GM21786 (cell line): ENCODE measurements at regions not wholly inside any gene's neighbourhood (a gene's known extent, or its start where the extent isn't known, plus 50 kb on each side); places are given as distances from the start of the nearest gene placed in this dataset.
"Not testable (repeated sequence)": the region's sequence is repeated elsewhere in the genome, so short reads cannot be mapped to it uniquely, and the experiment has no call there.

ENCODE experiments used
- ATAC-seq: cut with Tn5 transposase; IDR thresholded peaks from one replicate; pipeline ENCODE4 v1.9.1; 2021; ENCODE audit not compliant: unreplicated experiment

DNA sequence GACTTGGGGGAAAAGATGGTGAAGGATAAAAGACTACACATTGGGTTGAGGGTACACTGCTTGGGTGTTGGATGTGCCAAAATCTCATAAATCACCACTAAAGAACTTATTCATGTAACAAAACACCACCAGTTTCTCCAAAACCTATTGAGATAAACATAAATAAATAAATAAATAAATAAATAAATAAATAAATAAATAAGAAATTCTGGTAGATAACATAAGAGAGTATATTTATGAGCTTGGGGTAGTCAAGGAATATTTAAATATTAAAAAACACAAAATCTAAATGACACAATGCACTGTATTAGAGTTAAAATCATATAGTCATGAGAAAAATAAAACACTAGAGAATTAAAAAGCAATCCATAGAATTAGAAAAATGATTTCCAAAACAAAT, 333.5 kb upstream of the NRG3 start:
- ATAC-seq, result no peak

DNA sequence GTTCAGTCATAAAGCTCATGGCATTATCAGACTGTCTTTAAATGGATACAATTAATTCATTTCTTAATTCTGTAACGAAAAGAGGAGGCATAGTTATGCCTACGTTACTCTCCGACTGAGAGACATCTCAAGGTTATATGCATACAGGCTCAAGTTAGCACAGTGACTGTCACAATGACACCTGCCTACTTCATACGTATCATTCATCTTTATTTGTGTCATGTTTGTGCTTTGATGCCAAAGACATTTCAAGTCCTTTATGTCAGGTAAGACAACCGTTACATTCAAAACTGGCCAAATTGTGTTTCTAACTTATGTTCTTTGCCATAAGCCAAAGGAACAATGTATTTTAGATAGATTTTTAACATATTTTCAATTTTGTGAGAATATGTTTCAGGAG, 328.8 kb upstream of the NRG3 start:
- ATAC-seq, result no peak

DNA sequence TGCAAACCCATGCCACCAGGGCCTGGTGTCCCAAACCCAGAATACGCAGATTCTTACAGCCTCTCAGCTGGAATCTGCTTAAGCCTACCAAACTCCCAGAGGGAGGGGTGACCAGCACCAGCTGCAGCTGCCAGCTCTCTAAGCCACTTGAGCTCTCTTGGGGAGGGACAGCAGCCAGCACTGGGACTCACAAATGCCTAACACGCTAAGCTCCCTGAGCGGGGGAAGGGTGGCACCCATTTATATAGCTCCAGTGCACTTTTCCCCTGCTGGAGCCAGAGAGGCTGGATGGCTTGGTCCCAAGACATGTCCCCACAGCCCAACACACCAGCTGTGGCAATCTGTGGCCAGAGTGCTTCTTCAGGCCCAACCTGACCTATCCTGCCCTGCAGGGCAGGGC, 326.8 kb upstream of the NRG3 start:
- no peak for ATAC-seq

DNA sequence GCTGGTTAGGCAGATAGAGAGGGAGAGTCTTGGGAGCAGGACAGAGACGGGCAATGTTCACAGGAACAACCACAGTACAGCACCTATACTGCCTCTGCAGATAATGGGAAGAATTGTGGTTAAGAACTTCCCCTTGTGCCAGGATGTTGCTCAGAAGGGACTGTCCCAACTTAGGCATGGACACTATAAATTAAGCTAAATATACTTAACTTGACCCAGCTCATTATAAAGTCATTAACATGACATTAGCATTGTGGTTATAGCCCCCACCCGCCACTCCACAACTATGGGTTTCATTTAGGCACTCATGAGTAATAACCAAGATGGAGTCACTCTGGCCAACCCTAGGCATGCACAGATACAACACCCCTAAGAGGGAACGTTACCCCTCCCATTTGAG, 310.9 kb upstream of the NRG3 start:
- no peak for ATAC-seq

DNA sequence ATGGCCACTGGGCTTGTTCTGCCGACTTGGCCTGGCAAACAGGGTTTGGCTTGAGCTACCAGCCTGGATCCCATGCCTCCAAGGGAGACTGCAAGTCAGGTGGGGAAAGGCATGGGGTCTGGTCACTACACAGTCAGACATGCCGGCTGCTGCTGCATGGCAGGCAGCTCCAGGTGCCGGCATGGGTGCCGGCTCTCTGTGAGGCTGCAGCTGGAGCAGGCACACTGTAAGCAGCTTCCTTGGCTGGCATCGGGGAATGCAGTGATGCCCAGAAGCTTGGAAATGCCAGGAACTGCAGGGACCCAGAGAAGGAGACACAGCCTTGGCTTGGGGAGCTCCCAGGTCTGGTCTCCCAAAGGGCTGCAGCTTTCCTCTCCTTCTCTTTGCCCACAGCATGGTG, 305.5 kb upstream of the NRG3 start:
- no peak for ATAC-seq

DNA sequence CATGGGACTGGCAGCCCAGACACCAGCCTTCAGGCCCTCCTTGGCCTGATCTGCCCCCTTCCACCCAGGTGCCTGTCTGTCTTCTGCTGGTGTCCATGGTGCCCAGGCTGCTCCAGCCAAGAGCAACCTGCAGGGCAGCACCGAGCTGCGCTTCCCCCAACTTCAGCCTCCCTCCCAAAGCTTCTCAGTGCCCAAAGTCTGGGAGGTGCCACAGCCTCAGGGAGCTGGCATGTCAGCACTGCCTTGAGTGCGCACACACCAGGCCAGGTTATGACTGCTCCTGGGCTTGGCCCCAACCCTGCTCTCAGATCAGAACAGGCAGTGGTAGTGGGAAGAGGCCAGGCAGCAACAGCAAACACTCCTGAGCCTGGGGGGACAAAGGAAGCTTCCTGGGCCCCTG, 304.6 kb upstream of the NRG3 start:
- no peak for ATAC-seq

DNA sequence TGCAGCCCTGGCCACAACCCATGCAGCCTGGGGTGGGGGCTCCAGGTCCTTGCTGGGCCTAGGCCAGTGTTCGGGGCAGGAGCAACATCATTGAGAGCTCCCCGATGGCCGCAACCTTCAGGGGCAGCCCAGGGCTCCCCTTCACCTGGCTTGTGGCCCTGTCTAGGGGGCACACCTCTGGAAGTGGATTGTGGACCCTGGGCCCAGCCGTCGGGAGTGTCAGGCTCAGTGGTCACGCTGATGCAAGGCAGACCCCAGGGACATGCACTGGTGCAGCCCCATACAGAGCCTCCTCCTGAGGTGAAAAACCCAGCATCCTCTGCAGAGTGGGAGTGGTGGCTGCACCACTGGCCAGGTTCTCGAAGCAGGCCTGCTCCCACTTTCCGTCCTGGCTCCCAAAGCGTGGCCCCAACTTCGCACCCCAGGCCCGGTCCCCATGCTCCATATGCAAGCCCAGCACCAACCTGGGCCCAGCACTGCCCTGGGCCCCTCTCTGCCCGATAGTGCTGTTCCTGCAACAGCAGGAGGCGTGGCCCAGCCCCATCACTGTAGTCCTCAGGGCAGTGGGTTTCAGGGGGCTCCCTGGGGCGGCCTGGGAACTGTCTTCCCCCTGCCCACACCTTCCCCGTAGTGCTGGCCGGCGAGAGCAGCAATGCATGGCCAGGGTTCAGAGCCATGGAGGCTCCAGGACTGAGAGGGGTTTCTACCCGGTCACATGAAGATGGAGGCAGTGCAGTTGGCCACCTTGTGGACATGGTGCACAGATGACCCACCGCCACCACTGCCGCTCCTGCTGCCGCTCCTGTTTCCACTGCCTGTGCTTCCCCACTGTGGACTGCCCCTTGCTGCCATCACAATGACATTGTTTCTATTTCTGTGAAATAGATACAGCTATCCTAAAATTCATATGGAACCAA, 303.9 kb upstream of the NRG3 start:
- ATAC-seq, result no peak

DNA sequence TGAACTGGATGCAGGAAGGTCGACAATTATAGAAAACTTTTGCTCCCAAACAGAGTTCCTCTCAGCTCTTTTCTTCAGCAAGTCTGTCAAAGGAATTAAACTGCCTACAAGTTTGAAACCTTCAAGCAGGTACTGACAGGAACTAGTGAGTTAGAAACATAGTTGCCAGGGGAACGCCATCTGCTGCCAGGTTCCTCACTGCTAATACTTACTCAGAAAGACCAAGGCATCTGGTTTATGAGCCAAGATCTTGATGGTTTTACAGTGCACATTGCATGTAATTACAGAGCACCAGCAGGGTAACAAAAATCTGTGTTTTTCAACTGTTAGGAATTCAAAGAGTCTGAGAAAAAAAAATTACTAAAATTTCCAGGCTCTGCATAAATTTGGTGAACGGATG, 300.0 kb upstream of the NRG3 start:
- ATAC-seq, result no peak

DNA sequence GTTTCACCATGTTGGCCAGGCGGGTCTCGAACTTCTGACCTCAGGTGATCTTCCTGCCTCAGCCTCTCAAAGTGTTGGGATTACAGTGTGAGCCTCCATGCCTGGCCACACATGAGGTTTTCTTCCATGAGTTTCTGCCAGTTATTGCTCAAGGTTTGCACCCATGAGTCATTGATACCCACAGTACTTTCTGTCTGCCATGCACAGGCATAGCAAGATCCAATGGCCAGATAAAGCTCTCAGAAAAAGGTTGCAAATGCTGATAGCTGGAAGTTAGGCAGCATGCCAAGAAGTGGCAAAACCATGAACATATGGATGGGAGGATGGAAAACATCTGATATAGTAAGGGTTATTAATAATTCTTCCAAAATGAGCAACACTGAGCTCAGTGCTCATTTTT, 298.7 kb upstream of the NRG3 start:
- no peak for ATAC-seq

DNA sequence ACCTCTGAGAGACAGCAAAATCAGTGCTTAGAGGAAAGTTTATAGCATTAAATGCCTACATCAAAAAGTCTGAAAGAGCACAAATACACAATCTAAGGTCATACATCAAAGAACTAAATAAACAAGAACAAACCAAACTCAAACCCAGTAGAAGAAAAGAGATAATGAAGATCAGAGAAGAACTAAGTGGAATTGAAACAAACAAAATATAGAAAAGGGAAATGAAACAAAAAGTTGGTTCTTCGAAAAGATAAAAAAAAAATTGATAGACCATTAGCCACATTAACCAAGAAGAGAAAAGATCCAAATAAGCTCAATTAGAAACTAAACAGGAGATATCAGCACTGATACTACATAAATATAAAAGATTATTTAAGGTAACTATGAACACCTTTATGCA, 280.0 kb upstream of the NRG3 start:
- no peak for ATAC-seq

DNA sequence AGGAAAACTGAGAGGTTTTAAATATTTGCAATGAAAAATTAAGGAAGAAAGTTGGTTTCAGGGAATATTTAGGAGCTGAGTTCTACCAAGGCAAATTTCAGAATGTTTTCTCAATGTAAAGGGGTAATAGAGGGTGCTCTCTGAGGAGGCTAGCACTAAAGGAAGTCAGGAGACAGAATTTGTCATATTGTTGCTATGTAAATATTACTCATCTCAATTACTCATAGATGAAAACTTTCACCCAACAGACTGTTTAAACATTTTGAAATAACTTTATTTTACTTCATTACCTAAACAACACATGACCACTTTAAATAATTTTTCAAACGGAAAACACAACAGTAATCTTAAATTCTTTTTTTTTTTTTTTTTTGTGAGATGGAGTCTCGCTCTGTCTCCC, 274.8 kb upstream of the NRG3 start:
- no peak for ATAC-seq

DNA sequence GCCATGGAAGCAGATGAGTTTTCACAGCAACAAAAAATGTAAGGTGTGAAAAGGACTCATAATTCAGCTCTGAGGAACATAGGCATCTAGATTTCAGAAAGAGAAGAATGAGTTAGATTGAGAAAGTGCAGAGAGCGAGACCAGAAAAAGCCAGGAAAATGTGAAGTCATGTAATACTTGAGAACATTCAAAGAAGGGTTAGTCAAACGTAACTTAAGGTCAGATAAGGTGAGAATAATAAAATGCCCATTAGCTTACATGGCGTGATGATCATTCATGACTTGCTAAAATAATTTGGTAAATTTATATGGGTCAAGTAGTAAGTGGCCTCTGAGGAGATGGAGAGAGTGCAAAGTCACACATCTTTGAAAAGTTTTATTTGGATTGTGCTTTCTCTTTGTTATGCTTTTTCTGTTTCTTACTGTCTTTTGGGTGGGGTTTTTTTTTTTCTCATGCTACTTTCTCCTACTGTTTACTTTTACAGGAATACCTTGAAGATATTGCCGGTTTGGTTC, 271.8 kb upstream of the NRG3 start:
- no peak for ATAC-seq

DNA sequence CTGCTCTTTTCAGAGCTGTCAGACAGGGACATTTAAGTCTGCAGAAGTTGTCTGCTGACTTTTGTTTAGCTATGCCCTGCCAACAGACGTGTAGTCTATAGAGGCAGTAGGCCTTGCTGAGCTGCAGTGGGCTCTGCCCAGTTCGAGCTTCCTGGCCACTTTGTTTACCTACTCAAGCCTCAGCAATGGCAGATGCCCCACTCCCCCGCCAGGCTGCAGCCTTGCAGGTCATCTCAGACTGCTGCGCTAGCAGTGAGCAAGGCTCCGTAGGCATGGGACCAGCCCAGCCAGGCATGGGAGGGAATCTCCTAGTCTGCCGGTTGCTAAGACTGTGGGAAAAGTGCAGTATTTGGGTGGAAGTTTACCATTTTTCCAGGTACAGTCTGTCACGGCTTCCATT, 230.5 kb upstream of the NRG3 start:
- not testable (repeated sequence) for ATAC-seq

DNA sequence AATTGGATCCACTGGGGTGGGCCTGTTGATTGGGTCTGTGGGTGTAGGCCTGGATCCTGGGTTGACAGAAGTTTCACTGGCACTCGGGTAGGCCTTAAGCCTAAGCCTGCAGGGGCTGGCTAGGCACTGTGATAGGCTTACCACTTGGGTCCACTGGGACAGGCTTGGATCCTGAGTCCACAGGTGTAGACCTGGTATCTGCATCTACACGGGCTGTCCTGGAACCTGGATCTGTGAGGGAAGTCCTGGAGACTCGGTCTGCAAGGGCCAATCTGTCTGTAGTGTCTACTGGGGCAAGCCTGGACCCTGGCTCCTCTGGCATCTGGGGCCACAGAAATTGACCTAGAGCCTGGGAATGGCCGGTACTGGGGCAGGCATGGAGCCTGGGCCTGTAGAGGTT, 219.0 kb upstream of the NRG3 start:
- no peak for ATAC-seq

DNA sequence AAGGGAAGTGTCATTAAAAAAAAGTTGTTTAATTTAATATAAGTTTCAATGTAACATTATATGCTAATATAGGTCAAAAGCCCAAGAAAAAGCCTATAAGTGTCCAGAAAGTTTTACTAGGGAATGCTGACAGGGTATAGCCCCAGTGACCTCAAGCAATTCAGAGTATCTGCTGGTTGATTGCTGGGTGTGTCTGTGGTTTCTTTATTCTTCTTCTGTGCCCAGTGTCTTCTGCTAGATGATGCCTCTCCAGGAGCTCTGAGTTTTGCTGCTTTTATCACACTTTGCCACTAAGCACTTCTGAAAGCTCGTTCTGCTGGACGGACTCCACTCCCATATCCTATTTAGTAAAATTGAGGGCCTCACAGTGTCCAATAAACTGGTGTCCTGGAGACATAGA, 212.2 kb upstream of the NRG3 start:
- no peak for ATAC-seq

DNA sequence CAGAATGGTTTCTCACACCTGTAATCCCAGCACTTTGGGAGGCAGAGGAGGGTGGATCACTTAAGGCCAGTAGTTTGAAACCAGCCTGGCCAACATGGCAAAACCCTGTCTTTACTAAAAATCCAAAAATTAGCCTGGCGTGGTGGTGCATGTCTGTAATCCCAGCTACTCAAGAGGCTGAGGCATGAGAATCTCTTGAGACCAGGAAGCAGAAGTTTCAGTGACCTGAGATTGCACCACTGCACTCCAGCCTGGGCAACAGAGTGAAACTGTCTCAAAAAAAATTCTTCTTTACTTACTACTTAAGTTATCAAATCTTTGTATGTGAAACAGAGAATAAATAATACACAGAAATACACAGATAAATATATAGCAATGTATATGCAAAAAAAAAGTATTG, 210.2 kb upstream of the NRG3 start:
- not testable (repeated sequence) for ATAC-seq

DNA sequence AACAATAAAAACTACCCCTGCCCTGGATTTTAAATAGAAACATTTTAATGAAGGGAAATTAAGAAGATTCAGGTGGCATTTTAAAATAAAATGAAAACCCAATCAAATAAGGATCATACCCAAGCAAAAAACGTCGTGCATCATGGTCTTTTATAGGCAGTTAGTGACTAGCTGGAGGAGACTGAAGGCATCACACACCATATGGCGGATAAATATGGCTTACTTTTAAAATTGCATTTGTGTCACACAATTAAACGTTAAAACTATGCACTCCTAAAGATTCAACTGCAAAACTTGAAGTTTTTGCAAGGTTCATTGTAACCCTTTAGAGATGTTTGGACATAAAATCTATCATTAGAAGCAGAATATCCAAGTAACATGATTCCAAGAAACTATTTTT, 200.1 kb upstream of the NRG3 start:
- ATAC-seq, result no peak

DNA sequence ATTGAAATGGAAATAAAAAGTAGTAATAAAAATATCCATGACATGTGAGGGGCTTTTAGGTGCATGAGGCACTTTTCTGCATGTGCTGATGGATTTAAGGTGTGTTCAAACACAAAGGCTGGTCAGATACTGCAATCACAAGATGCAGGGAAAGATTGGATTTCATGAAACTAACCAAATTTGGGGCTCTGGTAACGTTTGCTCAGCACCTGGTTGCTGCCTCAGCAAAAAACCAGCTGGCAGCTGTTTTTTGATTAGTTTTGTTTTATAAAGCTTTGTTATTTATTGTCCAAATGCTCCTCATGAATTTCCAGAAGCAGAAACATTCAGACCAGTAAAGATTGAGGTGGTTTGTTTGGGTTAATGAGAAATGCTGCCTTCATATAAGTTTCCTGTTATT, 195.7 kb upstream of the NRG3 start:
- ATAC-seq, result no peak

DNA sequence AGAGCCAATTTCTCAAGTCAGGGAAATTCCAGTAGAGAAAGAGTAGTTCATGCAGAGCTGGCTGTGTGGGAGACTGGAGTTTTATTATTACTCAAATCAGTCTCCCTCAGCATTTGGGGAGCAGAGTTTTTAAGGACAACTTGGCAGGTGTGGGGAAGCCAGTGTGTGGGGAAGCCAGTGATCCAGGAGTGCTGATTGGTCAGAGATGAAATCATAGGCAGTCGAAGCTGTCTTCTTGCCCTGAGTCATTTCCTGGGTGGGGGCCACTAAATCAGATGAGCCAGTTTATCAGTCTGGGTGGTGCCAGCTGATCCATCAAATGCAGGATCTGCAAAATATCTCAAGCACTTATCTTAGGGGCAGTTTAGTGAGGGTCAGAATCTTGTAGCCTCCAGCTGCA, 194.6 kb upstream of the NRG3 start:
- no peak for ATAC-seq

DNA sequence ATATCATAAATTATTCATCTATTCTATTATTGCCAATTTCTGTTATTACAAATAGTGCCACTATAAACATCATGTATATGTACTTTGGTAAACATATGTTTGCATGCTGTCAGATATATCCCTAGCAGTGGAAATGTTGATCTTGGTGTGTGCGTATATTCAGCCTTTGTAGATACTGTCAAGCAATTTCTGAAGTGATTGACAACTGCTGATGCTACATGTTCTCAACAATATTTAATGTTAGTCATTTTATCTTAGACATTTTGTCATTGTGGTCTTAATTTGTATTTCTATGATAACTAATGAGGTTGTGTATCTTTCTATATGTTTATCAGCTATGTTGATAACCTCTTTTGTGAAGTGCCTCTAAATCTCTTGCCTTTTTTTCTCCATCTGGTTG, 186.5 kb upstream of the NRG3 start:
- no peak for ATAC-seq

DNA sequence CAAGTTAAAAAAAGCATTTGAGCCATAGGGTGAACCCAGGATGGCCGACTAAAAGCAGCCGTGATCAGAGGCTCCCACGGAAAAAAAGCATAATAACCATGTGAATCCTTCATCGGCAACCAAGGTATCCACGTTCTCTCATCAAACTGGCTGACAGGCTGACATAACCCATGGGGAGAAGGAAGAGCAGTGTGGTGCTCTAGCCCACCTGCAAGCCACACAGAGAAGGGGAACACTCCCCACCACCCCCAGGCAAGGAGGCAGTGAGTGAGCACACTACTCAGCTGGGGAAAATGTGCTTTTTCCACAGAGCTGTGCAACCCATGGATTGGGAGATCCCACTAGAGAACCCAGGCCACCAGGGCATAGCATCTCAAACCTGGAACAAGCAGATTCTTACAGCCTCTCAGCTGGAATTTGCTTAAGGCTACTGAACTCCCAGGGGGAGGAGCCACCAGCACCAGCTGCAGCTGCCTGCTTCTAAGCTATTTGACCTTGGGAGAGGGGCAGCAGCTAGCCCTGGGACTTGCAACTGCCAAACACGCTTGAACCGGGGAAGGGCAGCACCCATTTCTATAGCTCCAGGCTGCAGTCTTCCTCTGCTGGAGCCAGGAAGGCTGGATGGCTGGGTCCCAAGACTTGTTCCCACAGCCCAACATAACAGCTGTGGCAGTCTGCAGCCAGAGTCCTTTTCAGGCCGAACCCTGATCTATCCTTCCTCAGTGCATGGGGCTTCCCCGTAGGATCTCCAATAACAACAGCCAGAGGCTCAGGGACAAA, 178.2 kb upstream of the NRG3 start:
- no peak for ATAC-seq

DNA sequence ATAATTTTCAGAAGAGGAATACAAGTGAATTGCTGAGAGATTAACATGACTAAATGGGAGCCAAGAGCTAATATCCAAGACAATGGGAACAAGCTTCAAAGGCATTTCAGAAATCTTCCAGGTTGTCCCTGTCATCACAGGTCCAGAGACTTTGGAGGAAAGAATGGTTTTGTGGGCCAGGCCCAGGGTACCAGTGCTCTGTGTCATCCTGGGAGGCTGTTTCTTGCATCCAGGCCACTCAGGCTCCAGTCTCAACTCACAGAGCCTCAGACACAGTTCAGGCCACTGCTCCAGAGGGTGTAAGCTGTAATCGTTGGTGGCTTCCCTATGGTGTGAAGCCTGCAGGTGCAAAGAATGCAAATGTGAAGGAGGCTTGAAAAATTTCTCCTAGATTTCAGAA, 170.4 kb upstream of the NRG3 start:
- ATAC-seq, result no peak
